ENCODE measurements at regions not wholly inside any gene's neighbourhood (a gene's known extent, or its start where the extent isn't known, plus 50 kb on each side); places are given as distances from the start of the nearest gene placed in this dataset.
"Not testable (repeated sequence)": the region's sequence is repeated elsewhere in the genome, so short reads cannot be mapped to it uniquely, and the experiment has no call there.

- DNase-seq (ENCODE audit: low spot score), result no peak
Observed at GRCh38 chr2:58347810-58348209, 106.7 kb upstream of the FANCL start.

- no peak for DNase-seq (ENCODE audit: low spot score)
Observed at GRCh38 chr2:58341047-58341446, 99.9 kb upstream of the FANCL start.

- no peak for DNase-seq (ENCODE audit: low spot score)
Observed at GRCh38 chr2:58339548-58340243, 98.6 kb upstream of the FANCL start.

- DNase-seq (ENCODE audit: low spot score), result no peak
Observed at GRCh38 chr2:58336416-58336815, 95.3 kb upstream of the FANCL start.

GRCh38 chr2:58334414-58334813 lies 93.3 kb upstream of the FANCL start:
- DNase-seq (ENCODE audit: low spot score), result no peak

- not testable (repeated sequence) for DNase-seq (ENCODE audit: low spot score)
Observed at GRCh38 chr2:58325296-58325895, 84.3 kb upstream of the FANCL start.

- no peak for DNase-seq (ENCODE audit: low spot score)
Observed at GRCh38 chr2:58319481-58319880, 78.4 kb upstream of the FANCL start.

GRCh38 chr2:58318949-58319348 lies 77.8 kb upstream of the FANCL start:
- DNase-seq (ENCODE audit: low spot score), result not testable (repeated sequence)

GRCh38 chr2:58313926-58314325 lies 72.8 kb upstream of the FANCL start:
- DNase-seq (ENCODE audit: low spot score), result no peak

- DNase-seq (ENCODE audit: low spot score), result no peak
Observed at GRCh38 chr2:58308435-58308834, 67.3 kb upstream of the FANCL start.

GRCh38 chr2:58304843-58305242 lies 63.7 kb upstream of the FANCL start:
- no peak for DNase-seq (ENCODE audit: low spot score)

GRCh38 chr2:58299123-58299522 lies 58.0 kb upstream of the FANCL start:
- DNase-seq (ENCODE audit: low spot score), result no peak

- DNase-seq (ENCODE audit: low spot score), result no peak
Observed at GRCh38 chr2:58293056-58293455, 51.9 kb upstream of the FANCL start.

GRCh38 chr2:58291726-58292438 lies 50.8 kb upstream of the FANCL start:
- DNase-seq (ENCODE audit: low spot score), result no peak

Measured in iPS-NIHi11 (cell line).